ENCODE measurements at regions not wholly inside any gene's neighbourhood (a gene's known extent, or its start where the extent isn't known, plus 50 kb on each side); places are given as distances from the start of the nearest gene placed in this dataset.

GRCh38 chr14:82390586-82390985 lies 856.9 kb upstream of the SEL1L start:
- DNase-seq: no peak

DNA sequence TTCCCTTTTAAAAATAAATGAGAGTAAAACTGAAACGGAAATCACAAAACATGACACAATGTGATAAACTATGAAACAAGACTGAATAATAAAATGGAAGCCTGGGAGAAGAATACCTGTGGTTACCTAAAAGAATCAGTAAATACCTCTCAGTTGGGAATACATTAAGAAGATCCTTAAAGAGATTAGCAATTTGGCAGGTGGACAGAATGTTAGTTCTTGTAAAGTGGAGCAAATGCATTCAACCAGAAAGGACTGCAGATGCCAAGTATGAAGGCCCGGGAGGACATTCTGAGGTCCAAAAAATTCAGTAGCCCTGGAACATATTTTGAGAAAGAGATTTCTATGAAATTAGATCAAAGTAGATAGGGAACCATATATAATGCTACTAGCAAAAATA lies 861.3 kb upstream of the SEL1L start:
- no peak for DNase-seq

DNA sequence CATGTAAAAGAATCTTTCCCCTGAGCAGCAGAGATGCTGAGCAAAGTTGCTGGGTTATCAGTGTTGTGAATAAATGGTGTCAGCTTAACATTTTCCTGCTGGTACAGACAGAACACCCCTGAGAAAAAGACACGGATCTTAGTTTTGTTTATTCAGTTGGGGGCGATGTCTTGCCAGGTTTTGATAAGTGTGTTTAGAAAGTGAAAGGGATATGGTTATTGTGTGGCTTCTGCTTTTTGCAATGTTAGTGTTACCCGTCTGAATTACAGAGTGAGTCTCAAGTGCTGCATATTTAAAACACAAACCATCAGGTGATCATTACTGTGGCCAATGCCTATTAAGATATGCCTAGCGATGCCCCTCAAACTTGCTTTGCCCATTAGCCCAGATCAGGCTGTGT lies 864.6 kb upstream of the SEL1L start:
- DNase-seq: no peak

GRCh38 chr14:82403987-82404386 lies 870.3 kb upstream of the SEL1L start:
- no peak for DNase-seq

GRCh38 chr14:82410064-82410463 lies 876.4 kb upstream of the SEL1L start:
- no peak for DNase-seq

GRCh38 chr14:82411298-82411697 lies 877.6 kb upstream of the SEL1L start:
- DNase-seq: no peak

- DNase-seq: no peak
Measured at GRCh38 chr14:82412545-82412944, 878.9 kb upstream of the SEL1L start.

DNA sequence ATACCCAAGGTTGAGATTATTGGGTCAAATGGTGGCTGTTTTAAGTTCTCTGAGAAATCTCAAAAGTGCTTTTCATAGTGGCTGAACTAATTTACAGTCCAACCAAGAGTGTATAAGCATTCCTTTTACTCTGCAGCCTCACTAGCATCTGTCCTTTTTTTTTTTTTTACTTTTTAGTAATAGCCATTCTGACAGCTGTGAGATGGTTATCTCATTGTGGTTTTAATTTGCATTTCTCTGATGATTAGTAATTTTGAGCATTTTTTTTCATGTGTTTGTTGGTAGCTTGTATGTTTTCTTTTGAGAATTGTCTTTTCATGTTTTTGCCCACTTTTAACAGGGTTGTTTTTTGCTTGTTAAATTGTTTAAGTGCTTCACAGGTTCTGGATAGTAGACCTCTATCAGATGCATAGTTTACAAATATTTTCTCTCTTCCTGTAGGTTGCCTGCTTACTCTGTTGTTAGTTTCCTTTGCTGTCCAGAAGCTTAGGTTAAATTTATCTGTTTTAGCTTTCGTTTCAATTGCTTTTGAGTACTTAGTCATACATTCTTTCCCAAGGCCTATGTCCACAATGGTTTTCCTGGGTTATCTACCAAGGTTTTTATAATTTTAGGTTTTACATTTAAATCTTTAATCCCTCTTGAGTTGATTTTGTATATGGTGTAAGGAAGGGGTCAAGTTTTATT lies 881.3 kb upstream of the SEL1L start:
- no peak for DNase-seq

- no peak for DNase-seq
Measured at GRCh38 chr14:82419933-82420332, 886.3 kb upstream of the SEL1L start.

DNA sequence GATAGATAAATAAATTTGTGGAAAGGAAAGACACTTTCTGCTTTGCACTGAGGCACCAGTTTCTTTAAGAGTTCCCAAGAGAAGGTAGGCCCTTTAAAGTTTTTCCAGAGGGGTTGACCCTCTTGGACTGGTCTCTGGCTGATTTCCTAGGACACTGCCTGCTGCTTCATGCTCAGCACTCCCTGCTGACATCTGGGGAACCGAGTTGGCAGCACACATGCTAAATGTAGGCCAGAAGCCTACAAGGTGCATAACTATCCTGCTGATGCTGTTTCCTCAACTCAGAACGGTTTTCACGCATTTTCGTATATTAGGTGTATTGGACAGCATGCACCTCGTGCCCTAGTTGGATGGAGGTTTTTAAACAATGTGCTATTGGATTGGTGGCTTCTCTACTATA lies 887.2 kb upstream of the SEL1L start:
- no peak for DNase-seq

- DNase-seq: no peak
Measured at GRCh38 chr14:82421286-82421685, 887.6 kb upstream of the SEL1L start.

- no peak for DNase-seq
Measured at GRCh38 chr14:82422230-82422629, 888.6 kb upstream of the SEL1L start.

DNA sequence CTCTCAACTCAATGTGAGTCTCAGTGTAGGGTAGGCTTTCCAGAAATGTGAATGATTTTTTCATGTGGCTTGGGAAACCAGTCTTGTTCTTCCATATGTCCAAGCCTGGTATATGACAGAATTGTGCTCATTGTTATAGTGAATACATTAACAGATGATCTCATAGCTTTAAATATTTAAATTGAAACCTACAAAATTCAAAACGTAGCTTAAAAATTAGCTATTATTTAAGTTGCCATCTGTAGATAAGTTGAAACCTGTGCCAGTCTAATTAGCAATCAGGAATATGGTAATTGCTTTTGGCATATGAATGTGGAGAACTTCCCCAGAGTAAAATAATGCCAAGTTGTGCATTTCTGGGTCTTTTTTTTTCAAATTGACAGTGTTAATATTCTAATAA lies 891.6 kb upstream of the SEL1L start:
- no peak for DNase-seq

DNA sequence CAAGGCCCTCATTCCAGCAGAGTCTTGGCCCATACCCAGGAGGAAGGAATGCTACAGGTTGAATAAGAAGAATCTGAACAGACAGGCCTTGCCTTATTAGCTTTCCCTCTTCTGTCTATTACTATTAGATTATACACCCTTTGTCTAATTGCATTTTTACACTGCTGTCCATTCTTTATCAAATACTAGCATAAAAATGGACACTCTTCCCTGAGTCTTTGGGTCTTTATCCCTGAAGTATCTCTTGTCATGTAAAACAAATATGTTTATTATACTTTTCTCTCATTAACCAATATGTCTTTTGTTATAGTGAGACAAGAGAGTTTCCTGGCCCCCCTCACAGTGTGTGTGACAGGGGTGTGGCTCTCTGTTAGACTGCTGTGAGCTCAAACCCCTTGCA lies 897.4 kb upstream of the SEL1L start:
- no peak for DNase-seq

- no peak for DNase-seq
Measured at GRCh38 chr14:82432301-82433105, 898.9 kb upstream of the SEL1L start.

DNA sequence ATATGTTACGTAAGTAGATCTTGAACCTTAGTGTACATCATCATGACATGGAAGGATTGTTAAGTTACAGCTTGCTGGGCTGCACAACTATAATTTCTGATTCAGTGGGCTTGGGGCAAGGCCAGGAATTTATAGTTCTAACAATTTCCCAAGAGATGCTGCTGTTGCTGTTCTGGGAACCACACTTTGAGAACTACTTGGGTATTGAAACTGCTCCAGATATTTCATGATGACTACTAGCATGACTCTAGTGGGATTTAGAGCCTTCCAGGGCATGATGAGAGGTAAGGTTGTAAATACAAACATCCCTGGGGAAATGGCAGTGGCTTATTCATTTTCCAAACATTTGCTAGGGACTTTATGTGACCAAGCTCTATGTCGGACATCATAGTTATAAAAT lies 904.8 kb upstream of the SEL1L start:
- DNase-seq: peak; percentile 71

DNA sequence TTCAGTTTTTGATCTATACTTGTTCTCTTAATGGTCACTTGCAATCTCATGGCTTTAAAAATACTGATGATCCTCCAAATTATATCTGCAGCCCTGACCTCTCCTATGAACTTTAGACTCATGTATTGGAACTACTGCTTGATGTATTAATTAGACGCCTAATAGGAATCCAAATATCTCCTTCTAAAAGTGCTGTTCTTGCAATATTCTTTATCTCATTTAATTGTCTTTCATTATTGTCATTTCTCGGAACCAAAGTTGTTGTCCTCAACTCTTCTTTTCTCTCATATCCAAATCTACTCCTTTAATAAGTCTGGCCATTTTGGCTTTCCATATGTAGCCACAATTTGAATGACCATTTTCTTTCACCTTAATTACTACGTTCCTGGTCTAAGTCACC lies 907.6 kb upstream of the SEL1L start:
- DNase-seq: no peak

- DNase-seq: no peak
Measured at GRCh38 chr14:82445810-82446570, 912.3 kb upstream of the SEL1L start.

DNA sequence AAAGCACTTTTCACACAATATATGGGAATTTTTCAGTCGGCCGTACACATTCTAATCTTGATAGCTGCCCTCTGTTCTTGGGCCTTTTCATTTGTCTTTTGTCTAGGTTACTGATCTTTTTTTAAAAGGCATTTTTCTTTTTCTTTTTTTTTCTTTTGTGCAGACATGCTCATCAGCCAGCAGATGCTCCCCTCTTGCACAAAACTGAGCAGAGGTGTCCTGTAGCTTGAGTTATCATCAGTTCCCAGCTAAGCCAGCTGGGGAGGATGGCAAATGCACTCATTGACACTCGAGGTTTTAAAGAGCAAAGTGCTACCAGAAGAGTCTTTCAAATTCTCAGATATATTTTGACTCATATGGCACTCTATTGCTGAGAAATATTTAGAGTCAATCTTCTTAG lies 913.9 kb upstream of the SEL1L start:
- no peak for DNase-seq

GRCh38 chr14:82449926-82450468 lies 916.3 kb upstream of the SEL1L start:
- DNase-seq: no peak

DNA sequence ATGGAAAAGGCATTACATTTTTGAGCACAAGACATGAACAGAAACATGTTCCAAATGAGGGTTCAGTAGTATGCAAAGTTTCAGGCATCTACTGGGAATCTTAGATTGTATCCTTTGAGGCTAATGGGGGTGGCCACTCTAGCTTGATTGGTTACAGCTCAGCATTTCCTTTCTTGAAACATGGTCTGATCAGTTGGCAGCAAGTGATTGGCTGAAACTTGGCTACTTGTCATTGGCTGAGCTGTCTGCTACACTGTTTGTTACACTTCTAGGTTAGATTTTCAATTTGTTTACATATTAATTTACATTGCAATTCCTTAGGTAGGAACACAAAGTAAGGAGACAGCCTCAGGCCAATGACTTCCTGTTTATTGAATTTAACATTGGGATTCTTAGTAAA lies 918.0 kb upstream of the SEL1L start:
- DNase-seq: no peak

GRCh38 chr14:82482345-82482744 lies 948.7 kb upstream of the SEL1L start:
- no peak for DNase-seq

GRCh38 chr14:82488473-82488872 lies 954.8 kb upstream of the SEL1L start:
- DNase-seq: no peak

GRCh38 chr14:82490397-82490796 lies 956.7 kb upstream of the SEL1L start:
- no peak for DNase-seq
